MM.1S (cell line): ENCODE measurements at regions not wholly inside any gene's neighbourhood (a gene's known extent, or its start where the extent isn't known, plus 50 kb on each side); places are given as distances from the start of the nearest gene placed in this dataset.
A peak's percentile ranks its signal among the peaks of the same experiment; 100 is the strongest.

Experiments
- DNase-seq: peaks from one replicate; pipeline ENCODE4 v3.0.0-alpha.2; 2015
- H2AFZ ChIP-seq: fragments of 300-600 bp; sonication (generic); 2 replicates; pipeline ENCODE4 v1.6.0; 2016; ENCODE audit warnings: antibody characterized with exemption, low read length
- H3F3A ChIP-seq: fragments of 300-600 bp; sonication (generic); 2 replicates; pipeline ENCODE4 v1.6.1; 2016; ENCODE audit warnings: mild to moderate bottlenecking, antibody characterized with exemption, low read length, moderate library complexity, mixed read lengths; ENCODE audit not compliant: insufficient read depth
- H3K27ac ChIP-seq: fragments of 300-600 bp; sonication (generic); 2 replicates; pipeline ENCODE4 v1.5.1; 2016; ENCODE audit warnings: mild to moderate bottlenecking, low read length
- H3K27me3 ChIP-seq: fragments of 300-600 bp; sonication (generic); replicated peaks from 2 replicates; pipeline ENCODE4 v1.6.0; 2016; ENCODE audit warnings: low read length; ENCODE audit not compliant: insufficient read depth
- H3K36me3 ChIP-seq: fragments of 300-600 bp; sonication (generic); replicated peaks from 2 replicates; pipeline ENCODE4 v1.6.1; 2016; ENCODE audit warnings: mild to moderate bottlenecking, low read length, mixed read lengths; ENCODE audit not compliant: insufficient read depth
- H3K4me1 ChIP-seq: fragments of 300-600 bp; sonication (generic); 2 replicates; pipeline ENCODE4 v1.6.1; 2016; ENCODE audit warnings: low read length, mixed read lengths
- H3K4me2 ChIP-seq: fragments of 300-600 bp; sonication (generic); 2 replicates; pipeline ENCODE4 v1.6.0; 2016; ENCODE audit warnings: low read depth, low read length
- H3K4me3 ChIP-seq: fragments of 300-600 bp; sonication (generic); 2 replicates; pipeline ENCODE4 v1.5.1; 2016; ENCODE audit warnings: low read length, mixed read lengths
- H3K79me2 ChIP-seq: fragments of 300-600 bp; sonication (generic); 2 replicates; pipeline ENCODE4 v1.6.1; 2016; ENCODE audit warnings: mixed run types, low read length, mixed read lengths
- H3K9ac ChIP-seq: fragments of 300-600 bp; sonication (generic); 2 replicates; pipeline ENCODE4 v1.6.1; 2016; ENCODE audit warnings: low read length, mixed read lengths
- H3K9me2 ChIP-seq: fragments of 300-600 bp; sonication (generic); replicated peaks from 2 replicates; pipeline ENCODE4 v1.6.1; 2016; ENCODE audit warnings: mild to moderate bottlenecking, low read length, mixed read lengths; ENCODE audit not compliant: insufficient read depth
- H3K9me3 ChIP-seq: fragments of 300-600 bp; sonication (generic); replicated peaks from 2 replicates; pipeline ENCODE4 v1.6.1; 2016; ENCODE audit warnings: mild to moderate bottlenecking, low read length, mixed read lengths; ENCODE audit not compliant: insufficient read depth
- H4K20me1 ChIP-seq: fragments of 300-600 bp; sonication (generic); 2 replicates; pipeline ENCODE4 v1.6.1; 2016; ENCODE audit warnings: mild to moderate bottlenecking, low read length, moderate library complexity, mixed read lengths; ENCODE audit not compliant: insufficient read depth
- CTCF ChIP-seq: fragments of 300-600 bp; sonication (generic); IDR thresholded peaks from 2 replicates; pipeline ENCODE4 v1.5.1; 2016; ENCODE audit warnings: antibody characterized with exemption, low read length, mixed read lengths
- EZH2 ChIP-seq: fragments of 300-600 bp; sonication (generic); optimal IDR thresholded peaks from 2 replicates; pipeline ENCODE3; 2017; ENCODE audit warnings: low read depth, mild to moderate bottlenecking, antibody characterized with exemption, low read length, mixed read lengths
- EZH2phosphoT487 ChIP-seq: fragments of 300-600 bp; sonication (generic); IDR thresholded peaks from 2 replicates; pipeline ENCODE4 v1.6.1; 2018; ENCODE audit warnings: antibody characterized with exemption, low read length

- no peaks in the 10 kb centered on the region for H3K27me3 ChIP-seq
Observed at GRCh38 chr3:64825404-64826120, 137.8 kb upstream of the ADAMTS9 start.

GRCh38 chr3:64824394-64824909 lies 136.7 kb upstream of the ADAMTS9 start:
- Histone ChIP-seq H3K27ac (no peak overlapping the region), H2AFZ (no peak overlapping the region), H4K20me1 (no peaks in the 10 kb centered on the region), H3F3A (no peaks in the 10 kb centered on the region), H3K36me3 (no peaks in the 10 kb centered on the region), H3K27me3 (no peaks in the 10 kb centered on the region), H3K79me2 (no peaks in the 10 kb centered on the region), H3K9ac (no peak overlapping the region), H3K9me3 (no peaks in the 10 kb centered on the region), H3K4me1 (peaks cover 10% of the 10 kb centered on the region; the same call in 1 of the 2 replicates), H3K4me2 (no peak overlapping the region), H3K9me2 (no peaks in the 10 kb centered on the region), H3K4me3 (no peak overlapping the region)
- DNase-seq, result no peak
- TF ChIP-seq CTCF (no peak), EZH2phosphoT487 (no peak), EZH2 (no peak)

More at GRCh38 chr3:64825404-64826120, 137.8 kb upstream of the ADAMTS9 start:
- Histone ChIP-seq H3K9me3 (no peaks in the 10 kb centered on the region), H3K4me1 (peaks cover 10% of the 10 kb centered on the region; the same call in 1 of the 2 replicates), H3K36me3 (no peaks in the 10 kb centered on the region), H3K9ac (no peak overlapping the region), H3K9me2 (no peaks in the 10 kb centered on the region), H2AFZ (no peak overlapping the region), H3F3A (no peaks in the 10 kb centered on the region), H3K4me3 (no peak overlapping the region), H4K20me1 (no peaks in the 10 kb centered on the region), H3K4me2 (no peak overlapping the region), H3K27ac (no peak overlapping the region), H3K79me2 (no peaks in the 10 kb centered on the region)
- TF ChIP-seq EZH2 (no peak), EZH2phosphoT487 (no peak), CTCF (no peak)
- DNase-seq, result no peak

GRCh38 chr3:64818196-64818595 lies 130.4 kb upstream of the ADAMTS9 start:
- no peak overlapping the region for H2AFZ ChIP-seq
- no peak overlapping the region for H3K4me3 ChIP-seq
- no peaks in the 10 kb centered on the region for H3K27me3 ChIP-seq
- H3K27ac ChIP-seq, result no peak overlapping the region
- H3K4me1 ChIP-seq, result no peaks in the 10 kb centered on the region
- TF ChIP-seq EZH2phosphoT487 (no peak), CTCF (no peak), EZH2 (no peak)
- H3K4me2 ChIP-seq, result no peak overlapping the region
- no peaks in the 10 kb centered on the region for H3K9me3 ChIP-seq
- H3K36me3 ChIP-seq, result no peaks in the 10 kb centered on the region
- H4K20me1 ChIP-seq, result no peaks in the 10 kb centered on the region
- DNase-seq, result peak; percentile 3
- no peaks in the 10 kb centered on the region for H3K79me2 ChIP-seq
- no peaks in the 10 kb centered on the region for H3K9me2 ChIP-seq
- H3F3A ChIP-seq, result no peaks in the 10 kb centered on the region
- H3K9ac ChIP-seq, result no peak overlapping the region
